WI38 (cell line): ENCODE measurements at regions not wholly inside any gene's neighbourhood (a gene's known extent, or its start where the extent isn't known, plus 50 kb on each side); places are given as distances from the start of the nearest gene placed in this dataset.

Experiments
- H3K4me3 ChIP-seq: 2 replicates; pipeline ENCODE4 v1.5.1; 2011; ENCODE audit warnings: low read depth, mild to moderate bottlenecking, control low read depth, low read length
- TF ChIP-seq, protein P1 (sequence below): IDR thresholded peaks from 2 replicates; pipeline ENCODE4 v1.5.1; 2012; ENCODE audit warnings: low read depth, mild to moderate bottlenecking, control low read depth, low read length

DNA sequence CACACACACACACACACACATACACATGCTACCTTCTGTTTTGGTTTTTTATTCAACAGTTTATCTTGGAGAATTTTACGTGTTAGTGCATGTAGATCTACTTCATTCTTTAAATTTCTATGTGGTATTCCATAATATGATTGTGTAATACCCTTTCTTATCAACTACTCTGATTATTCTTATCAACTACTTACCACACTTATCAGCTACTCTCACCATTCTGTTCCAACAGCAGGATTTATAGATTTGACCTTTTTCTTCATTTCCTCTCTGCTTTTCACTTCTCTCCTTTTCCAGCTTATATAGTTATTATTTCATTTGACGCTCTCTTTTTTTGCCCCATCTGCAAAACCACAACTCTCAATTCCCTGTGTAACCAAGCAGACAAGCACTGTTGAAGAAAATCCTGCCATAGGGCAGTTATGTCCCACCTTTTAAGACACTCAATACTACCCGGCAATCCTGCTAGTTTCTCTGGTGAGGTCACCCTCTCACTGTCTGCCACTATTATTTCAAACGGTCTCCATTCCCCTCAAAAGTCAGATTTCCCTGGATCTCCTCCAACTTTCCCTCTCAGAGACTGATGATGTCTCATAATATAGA, 56.9 kb upstream of the SATB1 start:
- no peak overlapping the region for H3K4me3 ChIP-seq
- TF ChIP-seq, protein P1, sequence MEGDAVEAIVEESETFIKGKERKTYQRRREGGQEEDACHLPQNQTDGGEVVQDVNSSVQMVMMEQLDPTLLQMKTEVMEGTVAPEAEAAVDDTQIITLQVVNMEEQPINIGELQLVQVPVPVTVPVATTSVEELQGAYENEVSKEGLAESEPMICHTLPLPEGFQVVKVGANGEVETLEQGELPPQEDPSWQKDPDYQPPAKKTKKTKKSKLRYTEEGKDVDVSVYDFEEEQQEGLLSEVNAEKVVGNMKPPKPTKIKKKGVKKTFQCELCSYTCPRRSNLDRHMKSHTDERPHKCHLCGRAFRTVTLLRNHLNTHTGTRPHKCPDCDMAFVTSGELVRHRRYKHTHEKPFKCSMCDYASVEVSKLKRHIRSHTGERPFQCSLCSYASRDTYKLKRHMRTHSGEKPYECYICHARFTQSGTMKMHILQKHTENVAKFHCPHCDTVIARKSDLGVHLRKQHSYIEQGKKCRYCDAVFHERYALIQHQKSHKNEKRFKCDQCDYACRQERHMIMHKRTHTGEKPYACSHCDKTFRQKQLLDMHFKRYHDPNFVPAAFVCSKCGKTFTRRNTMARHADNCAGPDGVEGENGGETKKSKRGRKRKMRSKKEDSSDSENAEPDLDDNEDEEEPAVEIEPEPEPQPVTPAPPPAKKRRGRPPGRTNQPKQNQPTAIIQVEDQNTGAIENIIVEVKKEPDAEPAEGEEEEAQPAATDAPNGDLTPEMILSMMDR, result no peak

DNA sequence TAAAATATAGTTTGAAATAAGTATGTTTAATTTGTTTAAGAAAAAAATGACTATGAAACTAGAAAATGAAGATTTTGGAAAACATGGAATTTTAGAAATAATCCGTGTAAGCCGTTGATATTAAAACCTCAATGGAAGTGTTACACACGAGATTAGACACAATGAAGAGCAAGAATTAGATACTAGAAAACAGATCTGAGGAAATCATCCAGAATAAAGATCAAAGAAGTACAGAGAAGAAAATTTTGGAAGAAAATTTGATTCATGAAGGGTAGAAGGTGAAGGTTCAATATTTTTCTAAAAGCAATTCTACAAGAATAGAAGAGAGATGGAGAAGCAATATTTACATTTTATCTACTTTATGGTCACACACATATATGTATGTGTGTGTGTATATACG, 52.5 kb upstream of the SATB1 start:
- TF ChIP-seq, protein P1, result no peak
- H3K4me3 ChIP-seq, result no peak overlapping the region
